IPS DF 4.7 (cell line): ENCODE measurements at regions not wholly inside any gene's neighbourhood (a gene's known extent, or its start where the extent isn't known, plus 50 kb on each side); places are given as distances from the start of the nearest gene placed in this dataset.

Source experiments
- DNase-seq: peaks from one replicate; pipeline ENCODE4 v3.0.0-alpha.2; 2013; ENCODE audit warnings: low spot score; ENCODE audit errors: extremely low read depth

DNA sequence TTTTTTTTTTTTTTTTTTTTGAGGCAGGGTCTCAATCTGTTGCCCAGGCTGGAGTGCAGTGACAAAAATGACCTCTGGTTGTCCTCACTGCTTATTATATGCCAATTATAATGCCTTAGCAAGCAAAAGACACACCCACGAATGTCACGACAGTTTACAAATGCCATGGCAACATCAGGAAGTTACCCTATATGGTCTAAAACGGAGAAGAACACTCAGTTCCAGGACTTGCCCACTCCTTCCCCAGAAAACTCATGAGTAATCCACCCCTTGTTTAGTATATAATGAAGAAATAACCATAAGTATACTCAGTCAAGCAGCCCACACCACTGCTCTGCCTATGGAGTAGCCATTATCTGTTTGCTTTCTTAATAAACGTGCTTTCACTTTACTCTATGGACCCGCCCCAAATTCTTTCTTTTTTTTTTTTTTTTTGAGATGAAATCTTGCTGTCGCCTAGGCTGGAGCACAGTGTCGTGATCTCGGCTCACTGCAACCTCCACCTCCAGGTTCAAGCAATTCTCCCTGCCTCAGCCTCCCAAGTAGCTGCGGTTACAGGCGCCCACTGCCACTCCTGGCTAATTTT lies 106.2 kb downstream of the SMIM20 start:
- no peak for DNase-seq

DNA sequence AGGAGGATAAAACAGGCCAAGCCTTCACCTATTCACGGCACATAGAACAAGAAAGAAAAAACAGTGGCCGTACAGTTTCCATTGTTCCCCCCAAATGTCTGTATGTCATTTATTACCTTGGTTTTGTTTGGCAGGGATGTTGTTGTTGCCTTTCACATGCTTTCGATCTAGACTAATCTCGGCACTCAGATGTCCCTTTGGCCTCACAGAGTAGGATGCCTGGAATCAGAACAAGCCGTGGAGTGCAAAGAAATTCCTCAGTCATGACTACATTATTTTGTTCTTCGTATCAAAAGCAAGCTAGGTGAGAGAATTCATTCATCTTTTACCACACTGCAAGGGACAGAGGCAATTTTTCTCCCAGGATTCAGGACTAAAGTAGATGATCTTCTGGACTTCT lies 106.9 kb downstream of the SMIM20 start:
- no peak for DNase-seq

DNA sequence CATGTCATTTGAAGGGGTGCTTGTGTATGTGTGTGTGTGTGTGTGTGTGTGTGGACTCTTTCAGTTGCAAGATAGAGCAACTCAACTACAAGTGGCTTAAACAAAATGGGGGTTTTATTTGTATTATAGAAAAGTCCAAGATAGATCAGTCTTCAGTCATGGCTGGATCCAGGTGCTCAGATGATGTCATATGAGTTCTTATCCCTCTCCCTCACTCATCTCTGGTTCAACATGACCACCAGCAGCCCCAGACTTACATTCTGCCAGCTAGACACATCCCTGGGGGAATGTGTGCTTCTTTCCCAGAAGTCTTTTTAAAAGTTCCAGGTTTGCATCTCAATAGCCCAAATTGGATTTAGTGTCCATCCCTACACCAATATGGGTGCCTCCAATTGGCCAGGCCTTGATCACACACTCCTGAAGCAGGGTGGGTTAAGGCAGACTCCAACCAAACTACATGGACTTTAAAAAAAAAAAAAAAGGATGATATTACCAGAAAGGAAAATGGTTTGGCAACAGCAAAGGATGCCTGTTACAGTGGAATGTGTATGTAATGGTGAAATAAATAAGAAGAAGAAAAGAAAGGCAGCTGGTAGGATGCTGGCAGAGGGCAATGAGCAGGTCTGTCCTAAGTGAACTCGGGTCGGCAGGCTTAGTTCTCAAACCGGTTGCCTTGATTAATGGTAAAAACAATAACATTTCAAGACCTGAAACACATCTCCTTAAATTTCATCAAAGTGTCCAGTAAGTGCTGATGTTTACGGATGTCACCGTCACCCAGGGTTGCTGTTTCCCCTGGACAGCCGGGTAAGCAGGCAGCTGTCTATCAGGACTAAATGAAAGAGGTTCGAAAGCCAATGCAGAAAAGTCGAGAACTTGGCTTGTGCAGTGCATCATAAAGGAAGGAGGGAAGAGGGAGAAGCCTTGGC lies 107.7 kb downstream of the SMIM20 start:
- DNase-seq, result no peak

DNA sequence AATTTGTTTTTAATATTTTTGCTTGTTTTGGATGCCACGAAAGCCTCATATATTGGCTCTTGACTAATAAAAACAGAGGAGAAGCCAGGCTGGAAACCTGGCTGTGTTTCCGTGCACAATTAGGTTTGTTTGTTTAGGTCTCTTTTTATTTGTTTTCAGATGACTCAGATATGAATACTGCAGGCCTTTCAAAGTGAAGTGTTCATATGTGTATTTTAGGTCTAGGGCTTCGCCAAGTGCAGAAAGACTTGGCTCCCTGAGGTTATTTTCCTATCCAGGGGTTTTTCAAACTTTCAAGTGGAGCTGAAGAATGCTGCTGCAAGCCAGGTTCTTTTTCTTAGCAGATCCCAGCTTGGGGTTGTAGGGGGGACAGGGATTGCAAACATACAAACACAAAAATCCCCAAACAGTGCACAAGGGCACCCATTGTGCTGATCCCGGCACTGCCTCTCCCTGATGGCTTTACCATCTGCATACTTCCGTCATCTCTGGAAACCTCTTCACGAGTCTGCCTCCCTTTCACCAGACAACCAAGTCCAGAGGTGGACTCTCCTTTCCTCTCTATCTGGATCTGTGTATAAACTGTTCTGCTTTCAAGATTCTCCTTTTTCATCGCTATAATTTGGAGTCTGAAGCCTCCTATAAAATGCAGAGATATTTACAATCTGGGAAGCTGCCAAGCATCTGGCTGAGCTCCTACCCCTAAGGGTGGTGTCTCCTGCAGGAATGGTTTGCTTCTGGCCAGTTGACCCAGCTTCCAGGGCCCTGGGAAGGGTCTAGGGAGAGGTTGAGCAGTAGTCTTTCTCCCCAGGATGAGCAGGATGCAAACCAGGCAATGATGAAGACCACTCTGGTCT lies 108.6 kb downstream of the SMIM20 start:
- no peak for DNase-seq

DNA sequence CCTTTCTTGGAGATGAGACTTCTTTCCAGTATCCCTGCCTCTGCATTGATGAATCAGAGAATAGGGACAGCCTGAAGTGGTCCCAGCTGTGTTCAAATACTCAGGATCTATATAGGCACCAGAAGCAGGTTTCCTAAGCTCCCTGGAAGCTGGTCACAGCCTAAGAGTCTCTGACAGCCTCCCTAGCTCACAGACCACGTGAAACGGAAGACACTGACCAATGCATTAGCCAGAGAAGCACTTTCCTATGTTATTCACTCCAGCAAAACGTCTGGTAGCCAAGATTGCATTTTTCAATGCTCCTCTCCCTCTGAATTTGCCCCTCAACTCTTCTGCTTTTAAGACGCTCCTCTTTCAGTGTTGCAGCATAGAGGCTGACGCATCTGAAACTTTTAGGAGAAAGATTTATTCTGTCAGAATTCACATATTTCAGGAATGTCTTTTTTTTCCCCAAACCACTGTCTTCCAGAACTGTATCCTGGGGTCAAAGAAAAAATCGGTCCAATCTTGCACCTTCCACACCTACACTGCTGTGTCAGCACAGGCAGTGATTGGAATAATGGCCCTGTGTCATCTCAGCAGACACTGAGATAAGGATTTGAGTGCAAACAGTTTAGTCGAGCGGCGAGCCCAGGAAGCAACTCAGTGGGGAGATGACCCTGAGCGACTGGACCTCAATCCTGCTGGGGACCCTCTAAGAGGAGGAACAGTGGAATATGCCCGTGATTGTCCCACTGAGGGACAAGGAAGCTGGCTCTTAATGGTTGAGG lies 109.4 kb downstream of the SMIM20 start:
- DNase-seq, result no peak

DNA sequence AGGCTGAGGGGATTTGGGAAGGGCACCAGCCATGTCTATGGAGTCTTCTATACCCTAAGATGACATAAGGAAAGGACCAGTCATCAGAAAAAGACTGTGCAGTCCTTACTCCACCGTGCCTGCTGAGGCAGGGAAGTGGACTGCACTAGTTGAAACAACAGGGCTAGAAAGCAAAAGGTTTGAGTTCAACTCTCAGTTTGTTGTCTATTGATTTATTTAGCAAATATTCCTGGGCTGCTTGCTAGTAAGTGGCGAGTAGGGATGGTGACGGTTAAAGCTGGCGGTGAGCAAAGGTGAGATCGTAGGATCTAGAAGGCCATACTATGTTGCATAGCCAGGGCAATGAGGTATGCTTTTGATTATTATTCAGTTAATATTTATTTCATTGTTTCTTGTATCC lies 110.1 kb downstream of the SMIM20 start:
- DNase-seq, result no peak

DNA sequence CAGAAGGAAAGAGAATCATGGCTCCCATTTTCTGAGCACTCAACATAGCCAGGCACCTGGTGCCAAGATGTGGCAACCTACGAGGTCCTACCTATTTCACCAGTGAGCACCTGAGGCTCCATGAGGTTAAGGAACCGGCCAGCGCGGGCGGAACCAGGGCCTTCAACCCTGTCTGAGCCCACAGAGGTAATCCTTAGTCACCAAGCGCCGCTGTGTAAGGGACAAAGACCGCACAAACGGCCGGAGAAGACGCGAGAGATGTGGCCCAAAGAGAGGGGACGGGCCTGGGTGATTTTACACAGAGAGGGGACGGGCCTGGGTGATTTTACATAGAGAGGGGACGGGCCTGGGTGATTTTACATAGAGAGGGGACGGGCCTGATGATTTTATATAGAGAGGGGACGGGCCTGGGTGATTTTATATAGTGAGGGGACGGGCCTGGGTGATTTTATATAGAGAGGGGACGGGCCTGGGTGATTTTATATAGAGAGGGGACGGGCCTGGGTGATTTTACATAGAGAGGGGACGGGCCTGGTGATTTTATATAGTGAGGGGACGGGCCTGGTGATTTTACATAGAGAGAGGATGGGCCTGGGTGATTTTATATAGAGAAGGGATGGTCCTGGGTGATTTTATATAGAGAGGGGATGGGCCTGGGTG lies 114.2 kb downstream of the SMIM20 start:
- peak; percentile 46 for DNase-seq

DNA sequence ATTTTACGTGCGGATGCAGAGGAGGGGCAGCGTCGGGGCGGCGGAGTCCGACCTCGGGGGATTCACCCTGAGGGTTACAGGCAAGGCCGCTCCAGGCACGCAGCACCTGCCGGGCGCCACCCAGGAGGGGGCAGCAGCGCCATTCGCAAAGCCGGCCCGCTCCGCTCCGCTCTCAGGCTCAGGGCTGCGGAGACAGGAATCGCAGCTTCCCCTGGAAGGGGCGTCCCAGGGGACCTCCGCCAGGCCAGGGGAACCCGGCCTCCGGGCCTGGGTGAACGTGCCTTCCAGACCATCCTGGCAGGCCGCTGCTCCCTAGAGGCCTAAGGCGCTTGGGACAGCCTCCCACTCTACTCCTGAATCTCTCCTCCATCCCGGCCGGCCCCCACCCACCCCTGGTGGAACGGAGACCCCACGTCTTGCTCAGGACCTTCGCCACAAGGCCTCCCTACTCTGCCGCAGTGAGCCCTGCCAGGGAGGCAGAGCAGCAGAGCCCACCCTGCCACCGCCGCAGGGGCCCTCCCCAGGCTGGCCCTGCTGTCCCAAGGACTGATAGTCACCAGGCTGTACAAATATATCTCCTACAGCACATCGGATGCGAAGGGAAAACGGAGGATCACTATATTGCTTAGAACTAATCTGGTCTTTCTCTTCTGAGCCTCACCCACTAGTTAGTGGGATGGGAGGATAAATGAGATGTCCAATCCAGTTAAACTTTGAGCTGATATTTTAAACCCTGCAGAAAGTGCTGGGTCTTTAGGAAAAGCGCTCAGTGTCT lies 115.0 kb downstream of the SMIM20 start:
- DNase-seq, result peak; percentile 56

DNA sequence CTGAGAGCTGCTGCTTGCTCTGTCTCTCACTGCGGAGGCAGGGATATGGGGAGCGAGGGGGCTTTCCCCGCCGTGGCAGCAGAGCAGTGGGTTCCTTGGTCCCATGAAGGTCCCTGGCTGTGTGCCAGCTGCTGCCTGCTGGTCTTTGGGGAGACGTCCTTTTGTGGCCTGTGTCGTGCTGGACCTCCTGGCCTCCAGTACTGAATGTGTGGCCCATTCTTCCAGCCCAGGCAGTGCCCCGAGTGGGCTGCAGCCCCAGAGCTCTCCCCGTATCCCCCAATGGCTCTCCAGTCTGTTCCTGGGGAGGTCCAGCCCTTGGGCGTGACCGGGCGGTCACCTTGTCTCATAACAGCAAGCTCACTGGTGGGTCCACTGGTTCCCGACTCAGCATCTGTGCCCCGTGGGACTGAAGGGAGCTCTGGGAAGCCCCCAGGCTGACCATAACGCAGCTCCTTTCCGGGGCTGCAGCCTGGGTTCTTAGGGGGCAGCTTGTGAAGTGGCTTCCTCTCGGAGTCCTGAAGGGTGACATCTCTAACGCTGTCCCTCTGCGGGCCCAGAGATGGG lies 115.6 kb downstream of the SMIM20 start:
- DNase-seq, result no peak

DNA sequence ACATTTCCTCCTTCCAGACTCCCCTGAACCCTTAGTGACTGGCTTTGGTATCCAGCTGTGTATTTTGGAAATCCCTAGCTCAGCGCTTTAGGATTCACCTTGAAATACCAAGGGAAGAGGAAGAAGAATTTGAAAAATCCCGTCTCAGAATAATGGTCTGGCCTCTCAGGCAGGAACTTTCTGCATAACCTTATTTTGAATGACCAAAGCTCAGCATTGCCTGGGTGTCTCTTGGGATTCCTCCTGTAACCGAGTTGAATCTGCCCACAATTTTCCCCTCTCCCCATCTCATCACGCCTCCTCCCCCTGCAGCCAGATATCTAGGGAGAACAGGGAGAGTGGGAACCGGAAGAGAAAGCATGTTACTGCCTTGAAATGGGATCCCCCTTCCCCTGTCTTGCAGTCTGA lies 116.2 kb downstream of the SMIM20 start:
- DNase-seq, result peak; percentile 94

DNA sequence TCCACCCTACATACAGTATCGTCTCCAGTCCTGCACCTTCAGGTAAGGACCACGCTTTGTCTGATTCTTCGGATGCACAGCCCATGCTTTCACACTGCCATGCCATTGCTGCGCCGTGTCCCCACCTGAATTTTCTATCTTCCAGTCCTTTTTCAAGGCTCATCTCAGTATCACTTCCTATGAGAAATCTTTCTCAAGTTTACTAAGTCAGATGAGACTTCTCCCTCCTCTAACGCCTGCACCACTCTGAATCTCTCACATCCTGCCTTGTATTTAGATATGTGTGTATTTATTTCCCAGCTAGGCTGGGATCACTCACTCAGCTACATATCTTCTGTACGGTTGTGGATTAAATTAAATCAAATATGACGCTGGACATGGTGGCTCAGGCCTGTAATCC lies 116.8 kb downstream of the SMIM20 start:
- DNase-seq, result no peak

DNA sequence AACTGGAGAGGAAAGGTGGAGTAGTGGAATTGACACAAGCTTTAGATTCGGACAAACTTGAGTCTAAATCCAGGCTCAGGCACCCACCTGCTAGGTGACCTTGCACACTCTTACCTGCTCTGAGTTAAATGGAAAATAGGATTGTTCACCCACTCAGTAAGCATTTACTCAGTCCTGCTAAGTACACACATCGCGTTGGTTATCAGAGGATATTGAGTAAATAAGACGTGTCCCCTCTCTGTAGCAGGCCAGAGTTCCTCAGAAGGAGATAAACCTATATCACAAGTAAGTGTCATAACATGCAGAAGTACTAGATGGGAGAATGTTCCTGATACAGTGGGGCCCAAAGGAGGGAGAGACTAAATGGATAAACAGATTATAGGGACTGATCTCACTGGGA lies 117.7 kb downstream of the SMIM20 start:
- no peak for DNase-seq

DNA sequence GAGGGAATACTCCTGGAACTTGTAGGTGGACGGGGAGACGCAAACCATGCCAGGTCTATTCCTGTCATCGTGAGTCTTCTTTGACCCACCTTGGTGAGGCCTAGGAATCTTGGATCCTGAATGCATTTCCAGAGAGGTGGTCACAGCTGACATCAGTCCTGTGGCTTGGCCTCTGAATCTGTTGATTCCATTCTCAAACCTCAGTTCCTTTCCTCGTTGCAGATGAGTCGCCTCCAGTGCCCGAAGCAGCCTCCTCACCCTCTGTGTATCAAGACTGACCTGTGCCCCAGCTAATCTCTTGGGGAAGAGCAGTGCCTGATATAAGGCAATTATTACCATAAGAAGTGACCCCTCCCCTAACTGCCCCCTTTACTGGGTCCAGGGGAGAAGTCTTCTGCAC lies 118.1 kb downstream of the SMIM20 start:
- DNase-seq, result no peak

DNA sequence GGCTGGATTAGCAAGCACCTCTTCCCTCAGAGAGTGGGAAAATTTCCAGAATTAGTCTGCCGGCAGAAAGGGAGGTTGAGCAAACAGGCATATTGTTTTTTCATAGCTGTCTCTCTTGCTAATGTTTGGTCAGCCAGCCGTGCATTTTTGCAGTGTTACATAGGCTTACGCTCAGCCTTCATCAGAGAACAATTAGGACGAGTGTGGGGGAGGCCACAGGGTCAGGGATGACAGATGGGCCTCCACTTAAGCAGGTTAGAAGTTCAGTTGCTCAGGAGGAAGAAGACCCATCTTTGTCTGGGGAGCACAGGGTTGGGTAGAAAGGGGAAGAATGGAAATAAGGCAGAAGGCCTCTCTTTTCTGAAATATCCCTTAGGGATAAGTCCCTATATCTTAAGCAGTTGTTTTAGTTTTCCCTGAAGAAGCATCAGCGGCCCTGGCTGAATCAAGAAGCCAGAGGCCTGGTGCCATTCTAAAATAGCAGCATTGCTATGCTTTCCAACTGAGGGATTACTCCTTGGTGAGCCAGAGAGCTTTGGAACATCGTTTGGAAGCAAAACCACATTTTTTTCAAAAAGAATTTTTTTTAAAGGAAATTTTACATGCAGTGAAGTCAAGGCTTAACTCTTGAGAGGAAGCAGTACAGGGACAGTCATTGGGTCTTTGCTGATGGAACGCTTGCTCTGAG lies 118.8 kb downstream of the SMIM20 start:
- DNase-seq, result no peak

DNA sequence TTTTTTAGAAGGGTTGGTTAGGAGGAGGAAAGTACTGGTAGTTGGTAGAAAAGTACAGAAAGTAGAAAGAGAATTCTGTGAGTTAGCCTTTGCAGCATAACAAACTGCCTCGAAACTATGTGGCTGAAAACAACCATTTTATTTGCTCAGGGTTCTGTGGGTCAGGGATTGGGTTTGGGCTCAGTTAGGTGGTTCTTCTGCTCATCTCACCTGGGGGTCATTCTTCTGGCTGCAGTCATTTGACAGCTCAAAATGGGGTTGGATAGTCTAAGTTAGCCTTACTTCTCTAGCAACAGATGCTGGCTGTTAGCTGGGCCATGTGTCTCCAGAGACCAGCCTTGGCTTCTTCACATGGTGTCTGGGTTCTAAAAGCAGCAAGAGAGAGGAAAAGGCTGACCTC lies 119.4 kb downstream of the SMIM20 start:
- no peak for DNase-seq

DNA sequence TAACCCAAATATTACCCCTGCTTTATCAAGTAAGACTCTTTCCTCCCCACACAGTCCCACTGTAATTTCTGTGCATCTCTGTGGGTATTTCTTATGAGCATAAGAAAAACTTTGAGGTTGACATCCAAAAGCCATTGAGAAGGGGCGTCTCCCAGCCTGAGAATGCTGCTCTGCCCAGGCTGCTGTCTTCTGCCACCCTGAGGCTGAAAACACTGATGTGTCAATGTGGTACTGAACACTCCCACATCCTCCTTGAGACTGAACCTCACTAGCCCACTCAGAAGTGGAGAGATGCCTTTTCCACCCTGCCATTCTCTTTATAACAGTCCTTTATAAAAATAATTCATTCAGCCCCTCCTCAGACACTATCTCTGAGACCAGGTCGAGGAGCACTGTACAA lies 120.8 kb downstream of the SMIM20 start:
- no peak for DNase-seq

DNA sequence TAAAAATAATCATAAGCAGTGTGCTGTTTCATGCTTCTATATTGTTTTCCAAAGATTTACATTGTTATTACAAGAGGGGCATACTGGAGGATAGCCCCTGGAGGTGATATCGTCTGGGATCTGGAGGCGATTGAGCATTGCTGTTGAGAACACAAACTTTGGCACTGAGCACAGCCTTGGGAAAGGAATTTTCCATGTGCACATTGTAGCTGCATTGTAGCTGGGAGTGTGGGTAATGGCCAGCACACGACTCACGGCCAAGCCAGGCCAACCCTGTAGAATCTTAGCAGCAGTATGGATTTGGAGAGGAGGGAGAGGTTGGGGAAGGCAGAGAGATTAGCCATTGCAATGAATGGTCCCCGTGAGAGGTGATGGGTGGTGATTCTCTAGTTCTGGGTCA lies 121.9 kb downstream of the SMIM20 start:
- no peak for DNase-seq

DNA sequence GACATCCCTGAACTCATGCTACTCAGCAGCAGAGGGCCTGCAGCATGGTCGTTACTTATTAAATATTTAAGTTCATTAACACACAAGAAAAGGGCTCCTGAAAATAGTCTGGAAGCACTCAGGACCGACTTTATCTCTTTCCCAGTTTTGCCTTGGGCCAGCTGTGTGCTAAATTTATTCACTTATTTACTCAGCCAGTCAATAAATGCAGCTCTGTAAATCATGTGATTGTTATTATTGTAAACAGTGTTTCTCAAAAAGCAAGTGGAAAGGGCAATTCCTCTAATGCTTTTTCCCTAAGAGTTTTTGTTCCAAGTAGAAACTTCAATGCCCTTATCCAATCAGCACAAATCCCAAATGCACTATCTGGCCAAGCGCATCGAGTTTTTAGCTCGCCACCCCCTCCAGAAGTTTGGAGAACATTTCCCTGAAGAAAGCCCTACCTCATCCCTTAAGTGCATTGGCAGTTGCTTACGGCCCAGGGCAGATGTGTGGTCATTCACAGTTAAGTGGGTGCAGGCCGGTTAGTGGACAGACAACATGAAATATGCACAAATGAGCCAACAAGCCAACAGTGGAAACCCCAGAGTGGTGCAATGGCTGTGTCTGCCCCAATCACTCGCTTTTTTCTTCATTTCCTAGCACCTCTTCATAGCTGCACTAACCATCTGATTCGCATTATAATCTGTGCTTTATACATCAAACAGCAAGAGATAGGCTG lies 125.8 kb downstream of the SMIM20 start:
- no peak for DNase-seq
